Activated naive CD8-positive, alpha-beta T cell (primary cell): ENCODE measurements at regions not wholly inside any gene's neighbourhood (a gene's known extent, or its start where the extent isn't known, plus 50 kb on each side); places are given as distances from the start of the nearest gene placed in this dataset.

Experiments
- H3K27ac Mint-ChIP-seq: one replicate; pipeline ENCODE4 v1.8.0; 2021; ENCODE audit warnings: mixed read lengths
- H3K27me3 Mint-ChIP-seq: one replicate; pipeline ENCODE4 v1.8.0; 2021; ENCODE audit warnings: mixed read lengths
- H3K36me3 Mint-ChIP-seq: one replicate; pipeline ENCODE4 v1.8.0; 2021; ENCODE audit warnings: mixed read lengths
- H3K4me1 Mint-ChIP-seq: one replicate; pipeline ENCODE4 v1.8.0; 2021; ENCODE audit warnings: low read depth, mixed read lengths
- H3K4me3 Mint-ChIP-seq: one replicate; pipeline ENCODE4 v1.8.0; 2021; ENCODE audit warnings: mild to moderate bottlenecking, mixed read lengths
- H3K9me3 Mint-ChIP-seq: one replicate; pipeline ENCODE4 v1.8.0; 2021; ENCODE audit warnings: low read depth, mixed read lengths

DNA sequence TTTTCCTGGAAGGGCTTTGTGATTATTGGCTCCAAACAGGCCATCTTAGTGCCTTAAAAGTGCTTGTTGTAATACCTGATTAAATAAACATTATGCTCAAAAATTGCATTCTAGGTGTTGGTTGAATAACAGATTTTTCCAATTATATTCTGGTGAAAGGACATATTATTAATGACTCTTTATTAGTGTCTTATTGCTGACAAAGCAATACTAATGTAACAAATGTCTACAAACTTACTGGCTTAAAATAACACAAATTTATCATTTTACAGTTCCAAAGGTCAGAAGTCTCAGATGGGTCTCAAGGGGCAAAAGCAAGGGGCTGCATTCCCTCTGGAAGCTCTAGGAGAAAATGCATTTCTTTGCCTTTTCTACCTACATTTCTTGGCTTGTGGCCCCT is 86.9 kb upstream of the CPM start:
- H3K4me1 Mint-ChIP-seq: no peaks in the 10 kb centered on the region
- H3K4me3 Mint-ChIP-seq: no peak overlapping the region
- H3K27ac Mint-ChIP-seq: no peak overlapping the region
- H3K9me3 Mint-ChIP-seq: no peaks in the 10 kb centered on the region
- peaks cover 2% of the 10 kb centered on the region for H3K36me3 Mint-ChIP-seq
- H3K27me3 Mint-ChIP-seq: peaks cover 8% of the 10 kb centered on the region

DNA sequence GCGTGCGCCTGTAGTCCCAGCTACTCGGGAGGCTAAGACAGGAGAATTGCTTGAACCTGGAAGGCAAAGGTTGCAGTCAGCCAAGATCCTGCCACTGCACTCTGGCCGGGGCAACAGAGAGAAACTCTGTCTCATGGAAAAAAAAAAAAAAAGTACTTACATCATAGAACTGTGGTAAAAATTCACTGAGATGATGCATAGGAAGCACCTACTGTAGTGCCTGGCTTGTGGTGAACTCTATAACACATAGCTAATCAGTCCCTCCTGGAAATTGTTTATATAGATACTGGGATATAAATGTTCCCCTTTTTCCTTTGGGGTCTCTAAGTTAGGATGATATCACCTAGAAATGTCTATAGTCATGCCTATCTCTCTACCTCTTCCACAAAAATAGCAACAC is 89.7 kb upstream of the CPM start:
- H3K4me3 Mint-ChIP-seq: no peak overlapping the region
- peaks cover 2% of the 10 kb centered on the region for H3K36me3 Mint-ChIP-seq
- H3K4me1 Mint-ChIP-seq: no peaks in the 10 kb centered on the region
- no peaks in the 10 kb centered on the region for H3K9me3 Mint-ChIP-seq
- H3K27me3 Mint-ChIP-seq: peaks cover 9% of the 10 kb centered on the region
- H3K27ac Mint-ChIP-seq: no peak overlapping the region

DNA sequence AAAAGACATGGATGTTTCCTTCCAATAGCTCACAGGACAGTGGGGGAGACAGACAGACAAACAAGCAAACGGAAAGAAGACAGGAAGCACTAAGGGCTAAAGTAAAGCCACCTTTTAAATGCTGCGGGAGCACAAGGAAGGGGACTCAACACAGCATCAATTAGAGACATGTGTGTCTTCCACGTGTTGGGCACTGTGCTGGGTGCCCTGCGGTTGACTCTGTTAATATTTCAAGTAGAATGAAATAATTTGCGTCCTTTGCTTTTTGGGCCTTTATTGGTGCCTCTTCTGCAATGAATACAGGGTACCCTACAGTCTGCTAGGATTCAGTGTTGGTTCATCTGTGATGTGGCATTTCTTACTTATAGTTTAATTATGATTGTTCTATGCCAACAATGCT is 90.9 kb upstream of the CPM start:
- no peaks in the 10 kb centered on the region for H3K4me1 Mint-ChIP-seq
- no peaks in the 10 kb centered on the region for H3K9me3 Mint-ChIP-seq
- no peak overlapping the region for H3K27ac Mint-ChIP-seq
- H3K36me3 Mint-ChIP-seq: peaks cover 2% of the 10 kb centered on the region
- H3K27me3 Mint-ChIP-seq: peaks cover 7% of the 10 kb centered on the region
- no peak overlapping the region for H3K4me3 Mint-ChIP-seq

DNA sequence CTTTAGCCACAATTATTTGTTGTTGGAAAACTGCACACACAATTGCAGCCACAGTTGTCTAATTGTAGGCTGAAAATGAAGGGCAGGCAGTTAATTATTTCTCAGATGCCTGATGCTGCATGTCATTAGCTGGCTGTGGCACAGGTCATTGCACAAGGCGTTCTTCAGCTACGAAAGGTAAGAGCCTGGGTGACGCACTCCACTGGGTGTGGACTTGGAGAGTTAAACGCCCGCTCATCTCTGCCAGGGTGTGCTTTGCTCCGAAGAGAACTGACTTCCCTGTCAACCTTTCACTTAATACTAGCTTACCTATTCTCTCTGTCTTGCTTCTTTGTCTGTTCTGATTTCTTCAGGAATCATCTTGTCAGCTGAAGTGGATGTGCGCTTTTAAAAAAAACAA is 91.4 kb upstream of the CPM start:
- no peak overlapping the region for H3K27ac Mint-ChIP-seq
- H3K9me3 Mint-ChIP-seq: no peaks in the 10 kb centered on the region
- H3K27me3 Mint-ChIP-seq: peaks cover 7% of the 10 kb centered on the region
- H3K4me1 Mint-ChIP-seq: no peaks in the 10 kb centered on the region
- peaks cover 2% of the 10 kb centered on the region for H3K36me3 Mint-ChIP-seq
- no peak overlapping the region for H3K4me3 Mint-ChIP-seq

DNA sequence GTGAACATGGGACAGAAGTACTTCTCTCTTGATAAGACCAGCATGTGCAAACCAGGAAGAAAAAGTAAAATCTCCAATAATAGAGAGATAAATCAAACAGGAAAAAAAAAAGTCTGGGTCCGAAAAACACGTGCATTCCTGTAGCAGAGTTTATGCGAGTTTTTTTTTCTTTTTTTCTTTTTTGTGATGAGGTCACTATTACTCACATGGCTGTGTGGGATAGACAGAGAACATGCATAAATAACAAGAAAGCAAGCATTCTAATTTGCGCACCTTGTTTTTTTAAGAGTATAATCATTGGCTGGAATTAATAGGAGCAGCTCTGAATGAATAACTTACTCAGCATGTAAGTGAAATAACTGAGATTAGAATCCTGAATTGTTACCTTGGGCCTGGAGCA is 91.9 kb upstream of the CPM start:
- H3K4me1 Mint-ChIP-seq: no peaks in the 10 kb centered on the region
- H3K4me3 Mint-ChIP-seq: no peak overlapping the region
- no peak overlapping the region for H3K27ac Mint-ChIP-seq

DNA sequence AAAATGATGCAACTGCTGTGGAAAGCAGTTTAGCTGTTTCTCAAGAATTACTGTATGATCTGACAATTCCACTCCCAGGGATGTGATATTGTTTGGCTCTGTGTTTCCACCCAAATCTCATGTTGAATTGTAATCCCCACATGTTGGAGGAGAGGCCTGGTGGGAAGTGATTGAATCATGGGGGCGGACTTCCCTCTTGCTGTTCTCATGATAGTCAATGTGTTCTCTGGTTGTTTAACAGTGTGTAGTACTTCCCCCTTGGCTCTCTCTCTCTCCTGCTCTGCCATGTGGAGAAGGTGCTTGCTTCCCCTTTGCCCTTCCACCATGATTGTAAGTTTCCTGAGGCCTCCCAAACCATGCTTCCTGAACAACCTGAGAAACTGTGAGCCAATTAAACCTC is 93.4 kb upstream of the CPM start:
- Mint-ChIP-seq H3K27ac (no peak overlapping the region), H3K27me3 (peaks cover 3% of the 10 kb centered on the region), H3K4me1 (no peaks in the 10 kb centered on the region)

More for the DNA sequence above, 91.9 kb upstream of the CPM start:
- Mint-ChIP-seq H3K36me3 (no peaks in the 10 kb centered on the region), H3K9me3 (no peaks in the 10 kb centered on the region), H3K27me3 (peaks cover 7% of the 10 kb centered on the region)

DNA sequence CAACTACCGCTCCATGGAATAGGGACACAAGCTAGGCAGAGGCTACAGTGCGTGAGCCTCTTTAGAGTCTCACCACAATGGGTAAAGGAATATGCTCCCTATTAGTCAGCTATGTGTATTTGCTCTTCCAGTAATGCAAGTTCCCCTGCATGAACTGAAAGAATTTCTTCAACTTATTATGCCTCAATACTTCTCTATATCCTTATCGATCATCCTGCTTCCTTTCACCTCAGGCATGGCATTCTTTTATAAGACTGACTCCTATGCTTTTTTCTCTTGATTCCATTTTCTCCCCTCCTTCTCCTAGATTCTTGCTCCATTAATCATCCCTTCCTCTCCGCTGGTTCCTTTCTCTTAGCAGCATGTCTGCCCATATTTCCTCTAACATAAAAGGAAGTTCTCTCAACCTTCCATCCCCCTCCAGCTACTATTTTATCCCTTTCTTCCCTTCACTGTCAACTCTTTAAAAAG is 94.5 kb upstream of the CPM start:
- H3K9me3 Mint-ChIP-seq: no peaks in the 10 kb centered on the region
- H3K27me3 Mint-ChIP-seq: peaks cover 3% of the 10 kb centered on the region
- no peaks in the 10 kb centered on the region for H3K4me1 Mint-ChIP-seq
- no peaks in the 10 kb centered on the region for H3K36me3 Mint-ChIP-seq
- no peak overlapping the region for H3K27ac Mint-ChIP-seq
- H3K4me3 Mint-ChIP-seq: no peak overlapping the region

More for the DNA sequence above, 93.4 kb upstream of the CPM start:
- Mint-ChIP-seq H3K9me3 (no peaks in the 10 kb centered on the region), H3K36me3 (no peaks in the 10 kb centered on the region), H3K4me3 (no peak overlapping the region)

DNA sequence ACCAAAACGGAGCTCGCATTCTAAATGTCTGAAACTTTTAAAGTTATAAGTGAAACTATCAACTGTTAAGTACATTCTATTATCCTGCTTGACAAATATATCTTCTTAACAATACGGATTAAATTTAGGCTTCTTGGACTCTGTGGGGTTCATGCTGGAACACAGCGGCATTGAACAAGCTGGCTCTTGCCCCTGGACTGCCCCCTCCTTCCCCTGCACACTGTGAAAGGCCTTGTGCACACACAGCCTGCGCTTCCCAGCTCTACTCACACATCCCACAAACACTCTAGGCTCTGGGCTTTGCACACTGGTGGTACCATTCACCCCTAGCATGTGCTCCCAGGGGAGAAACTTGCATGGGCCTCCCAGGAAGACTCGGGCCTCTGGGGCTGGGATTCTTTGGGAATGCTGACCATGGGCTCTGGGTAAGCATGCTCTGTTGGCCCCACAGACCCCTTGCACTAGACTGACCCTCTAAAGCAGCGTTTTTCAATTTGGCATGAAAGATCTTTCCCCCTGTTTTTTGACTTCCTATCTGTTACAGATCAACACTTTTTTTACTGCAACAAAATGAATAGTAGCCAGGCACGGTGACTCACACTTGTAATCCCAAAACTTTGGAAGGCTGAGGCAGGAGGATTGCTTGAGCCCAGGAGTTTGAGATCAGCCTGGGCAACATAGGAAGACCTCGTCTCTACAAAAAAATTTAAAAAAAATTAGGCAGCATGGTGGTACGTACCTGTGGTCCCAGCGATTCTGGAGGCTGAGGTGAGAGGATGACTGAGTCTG is 96.2 kb upstream of the CPM start:
- H3K36me3 Mint-ChIP-seq: no peaks in the 10 kb centered on the region
- H3K9me3 Mint-ChIP-seq: no peaks in the 10 kb centered on the region
- peaks cover 3% of the 10 kb centered on the region for H3K27me3 Mint-ChIP-seq
- H3K4me3 Mint-ChIP-seq: no peak overlapping the region
- H3K27ac Mint-ChIP-seq: no peak overlapping the region
- H3K4me1 Mint-ChIP-seq: no peaks in the 10 kb centered on the region

DNA sequence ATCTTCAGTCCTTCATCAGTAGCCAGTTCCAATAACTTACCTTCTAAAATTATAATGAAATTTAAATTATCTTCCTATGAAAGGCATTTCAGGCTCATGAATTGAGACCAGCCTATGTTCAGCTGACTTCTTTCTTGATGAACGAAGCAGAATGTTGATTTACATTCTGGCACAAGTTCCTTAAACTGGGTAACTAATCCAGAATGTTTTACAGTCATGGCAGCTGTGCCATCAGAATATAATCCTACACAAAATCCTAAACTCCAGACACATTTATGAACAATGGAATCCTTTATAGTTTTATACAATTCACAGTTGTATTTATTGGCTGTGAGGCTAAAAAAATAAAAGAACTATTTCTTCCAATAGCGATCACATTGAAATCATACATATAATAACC is 97.3 kb upstream of the CPM start:
- Mint-ChIP-seq H3K36me3 (no peaks in the 10 kb centered on the region), H3K27me3 (peaks cover 2% of the 10 kb centered on the region), H3K4me1 (no peaks in the 10 kb centered on the region), H3K27ac (no peak overlapping the region), H3K4me3 (no peak overlapping the region), H3K9me3 (no peaks in the 10 kb centered on the region)

DNA sequence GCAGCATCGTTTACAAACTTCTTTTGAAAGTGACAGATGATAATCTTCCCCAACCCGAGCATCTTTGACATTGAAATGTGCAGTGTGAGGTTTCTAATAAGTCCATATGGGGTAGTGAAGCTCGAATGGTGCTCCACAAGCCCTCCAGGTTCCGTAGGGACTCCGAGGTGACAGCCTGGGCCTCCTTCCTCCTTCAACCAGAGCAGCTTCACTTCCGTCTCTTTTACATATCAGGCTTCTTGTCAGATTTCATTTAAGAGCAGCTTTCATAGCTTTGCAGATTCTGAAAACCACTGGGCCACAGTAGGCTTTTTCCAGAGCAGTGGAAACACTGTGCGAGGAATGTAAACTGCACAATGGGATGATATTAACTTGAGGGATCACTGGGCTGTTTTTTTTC is 103.6 kb upstream of the CPM start:
- Mint-ChIP-seq H3K27me3 (no peaks in the 10 kb centered on the region), H3K4me3 (no peak overlapping the region), H3K36me3 (no peaks in the 10 kb centered on the region), H3K4me1 (no peaks in the 10 kb centered on the region), H3K9me3 (no peaks in the 10 kb centered on the region), H3K27ac (no peak overlapping the region)

DNA sequence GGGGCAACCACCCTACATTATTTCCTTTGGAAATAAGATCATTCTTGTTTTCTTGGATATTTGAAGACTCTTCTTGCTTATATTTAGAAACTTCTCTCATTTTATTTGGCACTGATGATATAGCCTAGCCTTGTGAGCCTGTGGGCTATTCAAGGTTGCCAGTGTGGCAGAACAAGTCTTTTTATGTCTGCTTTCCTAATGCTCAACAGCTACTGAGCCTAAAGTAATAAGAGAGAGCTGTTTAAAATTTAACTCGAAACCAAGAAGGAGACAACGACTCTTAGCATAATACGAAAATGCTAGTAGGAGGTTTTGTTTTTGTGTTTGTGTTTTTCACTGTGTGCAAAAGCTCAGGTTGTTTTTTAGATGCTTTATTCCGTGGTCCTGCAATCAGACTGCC is 104.0 kb upstream of the CPM start:
- H3K4me1 Mint-ChIP-seq: no peaks in the 10 kb centered on the region

DNA sequence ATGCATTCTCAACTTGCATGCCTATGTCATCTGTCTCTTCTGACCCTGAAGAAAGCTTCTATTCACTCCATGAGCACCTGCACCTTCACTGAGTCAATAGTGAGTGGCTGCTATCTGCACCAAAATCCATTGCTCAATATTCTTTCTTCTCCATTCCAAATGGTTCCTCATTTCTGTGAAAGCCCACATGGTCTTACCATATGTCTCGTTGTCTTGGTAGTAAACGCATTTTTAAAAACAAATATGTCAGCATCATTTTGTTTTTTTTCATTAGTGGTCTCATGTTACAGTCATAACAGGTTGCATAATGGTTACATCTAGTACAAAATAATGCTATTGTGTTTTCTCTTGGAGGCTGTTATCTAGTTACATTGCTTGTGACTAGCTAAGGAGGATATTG is 106.9 kb upstream of the CPM start:
- Mint-ChIP-seq H3K9me3 (no peaks in the 10 kb centered on the region), H3K27me3 (no peaks in the 10 kb centered on the region), H3K4me3 (no peak overlapping the region), H3K4me1 (no peaks in the 10 kb centered on the region), H3K36me3 (no peaks in the 10 kb centered on the region), H3K27ac (no peak overlapping the region)

More for the DNA sequence above, 104.0 kb upstream of the CPM start:
- no peak overlapping the region for H3K4me3 Mint-ChIP-seq
- H3K36me3 Mint-ChIP-seq: no peaks in the 10 kb centered on the region
- H3K9me3 Mint-ChIP-seq: no peaks in the 10 kb centered on the region
- H3K27me3 Mint-ChIP-seq: no peaks in the 10 kb centered on the region
- H3K27ac Mint-ChIP-seq: no peak overlapping the region

DNA sequence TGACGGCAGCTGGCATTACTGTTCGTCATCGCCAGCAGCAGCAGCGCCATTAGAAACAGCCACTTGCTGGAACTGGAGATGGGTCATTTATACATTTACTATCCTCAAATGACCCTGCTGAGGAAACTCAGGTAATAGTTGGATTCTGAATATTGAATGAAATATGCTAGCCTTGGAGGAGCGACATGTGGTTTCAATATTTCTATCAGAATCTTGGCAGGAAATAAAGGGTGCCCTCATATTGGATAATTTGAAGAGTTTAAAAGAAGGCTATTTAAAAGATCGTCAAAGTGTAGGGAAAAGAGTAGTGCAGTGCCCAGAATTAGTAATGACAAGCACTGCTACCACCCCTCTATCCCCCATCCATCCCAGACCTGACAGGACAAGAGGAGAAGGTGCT is 109.6 kb upstream of the CPM start:
- H3K27me3 Mint-ChIP-seq: no peaks in the 10 kb centered on the region
- H3K9me3 Mint-ChIP-seq: no peaks in the 10 kb centered on the region
- no peak overlapping the region for H3K4me3 Mint-ChIP-seq
- H3K4me1 Mint-ChIP-seq: no peaks in the 10 kb centered on the region
- H3K36me3 Mint-ChIP-seq: no peaks in the 10 kb centered on the region
- H3K27ac Mint-ChIP-seq: no peak overlapping the region

DNA sequence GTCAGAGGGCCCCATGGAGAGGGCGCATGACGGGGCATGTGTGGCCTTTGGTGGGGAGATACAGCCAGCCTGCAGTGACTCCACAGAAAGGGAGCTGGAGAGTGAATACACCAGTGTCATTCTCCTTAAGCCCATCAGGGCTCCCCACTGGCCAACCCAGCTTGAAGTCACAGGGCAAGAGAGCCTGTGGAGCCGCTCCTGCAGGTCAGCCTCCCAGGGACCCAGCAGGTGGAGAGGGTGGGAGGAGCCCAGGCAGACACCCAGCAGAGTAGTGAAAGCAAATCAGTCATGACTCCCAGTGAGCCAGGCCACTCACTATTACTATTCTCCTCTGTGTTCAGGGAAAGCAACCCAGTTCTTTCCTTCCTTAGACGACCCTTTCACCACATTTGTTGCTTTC is 110.0 kb upstream of the CPM start:
- Mint-ChIP-seq H3K4me3 (no peak overlapping the region), H3K9me3 (no peaks in the 10 kb centered on the region), H3K27me3 (no peaks in the 10 kb centered on the region), H3K4me1 (no peaks in the 10 kb centered on the region), H3K36me3 (no peaks in the 10 kb centered on the region), H3K27ac (no peak overlapping the region)

DNA sequence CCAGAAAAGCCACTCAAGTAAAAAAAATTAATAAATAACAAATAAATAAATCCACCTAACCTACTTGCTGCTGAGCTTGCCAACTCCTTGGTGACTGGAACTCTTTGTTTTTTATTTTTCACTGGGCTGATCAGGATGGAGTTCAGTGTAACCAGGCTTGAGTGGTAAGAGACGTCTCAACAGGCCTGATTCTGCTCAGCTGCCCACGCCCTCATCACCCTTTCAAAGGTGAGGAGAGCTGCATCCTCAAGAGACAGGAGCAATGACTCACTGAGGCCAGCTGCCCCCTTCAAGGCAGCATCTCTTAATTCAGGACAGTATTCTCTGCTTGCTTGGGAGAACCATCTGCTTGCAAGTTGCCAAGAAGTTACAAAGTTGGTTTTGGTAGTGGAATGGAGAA is 111.9 kb upstream of the CPM start:
- Mint-ChIP-seq H3K4me3 (no peak overlapping the region), H3K36me3 (no peaks in the 10 kb centered on the region), H3K4me1 (no peaks in the 10 kb centered on the region), H3K9me3 (no peaks in the 10 kb centered on the region), H3K27ac (no peak overlapping the region), H3K27me3 (no peaks in the 10 kb centered on the region)

DNA sequence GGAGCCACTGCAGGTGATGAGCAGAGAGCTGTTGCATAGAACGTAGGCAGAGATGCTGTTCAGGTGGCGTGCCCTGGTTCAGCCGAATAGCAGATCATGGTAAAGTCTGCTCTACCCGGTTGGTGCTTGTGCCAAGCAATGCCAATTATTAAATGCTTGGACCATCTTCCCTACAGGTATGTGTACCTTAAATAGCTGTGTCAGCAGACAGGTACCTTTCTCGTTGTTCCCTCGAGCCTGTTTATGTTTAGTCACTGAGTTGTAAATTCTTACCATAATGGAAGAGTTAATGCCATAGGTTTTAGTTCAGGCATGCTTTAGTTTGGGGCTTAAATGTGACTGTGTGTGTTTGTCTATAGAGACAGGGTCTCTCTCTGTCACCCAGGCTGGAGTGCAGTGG is 112.5 kb upstream of the CPM start:
- Mint-ChIP-seq H3K9me3 (no peaks in the 10 kb centered on the region), H3K4me1 (no peaks in the 10 kb centered on the region), H3K27me3 (no peaks in the 10 kb centered on the region), H3K4me3 (no peak overlapping the region), H3K36me3 (no peaks in the 10 kb centered on the region), H3K27ac (no peak overlapping the region)
